ENCODE measurements at regions not wholly inside any gene's neighbourhood (a gene's known extent, or its start where the extent isn't known, plus 50 kb on each side); places are given as distances from the start of the nearest gene placed in this dataset.

- DNase-seq: no peak
These were observed 67.5 kb upstream of the CXCL13 start for GRCh38 chr4:77538144-77538543.

- DNase-seq: no peak
These were observed 67.0 kb upstream of the CXCL13 start for GRCh38 chr4:77538574-77539157.
